ENCODE measurements at regions not wholly inside any gene's neighbourhood (a gene's known extent, or its start where the extent isn't known, plus 50 kb on each side); places are given as distances from the start of the nearest gene placed in this dataset.

DNA sequence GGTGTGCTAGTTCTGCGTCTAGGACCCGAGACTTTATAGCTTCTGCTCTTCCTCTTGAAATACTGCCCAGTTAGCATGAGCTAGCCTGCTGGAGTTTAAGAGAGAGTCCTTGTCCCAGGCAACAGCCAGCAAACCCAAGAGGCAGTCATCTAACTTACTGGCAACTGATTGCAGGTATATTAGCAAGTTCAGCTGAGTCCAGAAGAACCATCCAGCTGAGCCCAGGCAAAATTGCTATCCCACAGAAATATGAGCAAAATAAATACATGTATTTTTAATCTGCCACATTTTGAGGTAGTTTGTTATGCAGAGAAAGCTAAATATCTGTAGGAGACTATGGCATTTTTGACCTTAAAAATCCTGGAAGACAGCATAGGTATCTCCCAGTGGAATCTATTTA lies 174.4 kb upstream of the CMC1 start:
- ATAC-seq (no peak), DNase-seq (no peak)
- intact Hi-C loops (cut with micrococcal nuclease) = no loop called here

DNA sequence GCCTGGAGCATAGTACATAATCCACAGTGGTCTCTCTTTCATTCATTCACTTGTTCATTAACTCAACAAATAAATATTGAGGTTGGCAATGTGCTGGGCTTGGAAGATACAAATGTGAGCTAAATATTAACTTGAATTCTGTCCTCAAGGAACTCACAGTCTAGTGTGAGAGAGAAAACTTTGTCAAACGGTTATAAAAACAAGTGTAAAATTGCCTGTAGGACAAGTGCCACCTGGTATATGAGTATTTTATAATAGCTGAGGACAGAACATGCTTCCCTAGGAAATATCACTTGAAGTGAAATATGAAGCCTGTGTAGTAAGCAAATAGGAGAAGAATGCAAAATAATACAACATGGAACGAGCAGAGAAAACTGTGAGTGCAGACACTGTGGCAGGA lies 173.1 kb upstream of the CMC1 start:
- DNase-seq (no peak), ATAC-seq (no peak)
- intact Hi-C loops (cut with micrococcal nuclease) = no loop called here

DNA sequence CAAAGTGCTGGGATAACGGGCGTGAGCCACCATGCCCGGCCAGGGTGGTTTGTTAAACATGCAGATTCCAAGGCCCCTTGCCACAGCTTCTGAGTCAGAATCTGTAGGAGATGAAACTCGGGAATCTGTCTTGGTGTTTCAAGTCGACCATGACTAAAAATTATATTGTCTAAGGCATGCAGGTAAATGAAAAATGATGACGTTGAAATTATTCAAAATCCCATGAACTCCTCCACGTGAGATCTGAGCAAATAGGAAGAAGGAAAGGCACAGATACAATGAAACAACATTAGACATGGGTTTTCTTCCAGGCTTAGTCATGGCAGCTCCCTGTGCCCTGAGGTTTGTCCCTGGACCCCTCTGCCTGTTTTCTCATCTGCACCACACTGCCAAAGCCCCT lies 172.0 kb upstream of the CMC1 start:
- intact Hi-C loops (cut with micrococcal nuclease) = no loop called here
- ATAC-seq = no peak
- DNase-seq = no peak

DNA sequence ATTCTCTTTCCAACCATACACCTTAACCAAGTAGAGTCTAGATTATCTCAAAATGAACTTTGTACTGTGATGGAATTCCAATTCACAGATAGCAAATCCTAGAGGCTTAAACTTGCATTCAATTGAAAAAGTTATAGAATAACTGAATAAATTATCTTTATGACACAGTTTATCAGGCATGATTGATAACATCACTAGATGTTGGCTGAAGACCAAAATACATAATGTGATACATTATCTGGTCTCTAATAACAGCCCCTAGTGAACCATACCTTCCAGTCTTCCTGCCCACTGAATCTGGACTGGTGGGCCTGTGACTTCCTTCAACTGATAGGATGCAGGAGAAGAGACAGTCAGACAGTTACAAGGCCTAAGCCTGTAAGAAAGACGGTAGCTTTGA lies 165.2 kb upstream of the CMC1 start:
- no peak for DNase-seq
- no peak for ATAC-seq
- intact Hi-C loops (cut with micrococcal nuclease) = no loop called here

DNA sequence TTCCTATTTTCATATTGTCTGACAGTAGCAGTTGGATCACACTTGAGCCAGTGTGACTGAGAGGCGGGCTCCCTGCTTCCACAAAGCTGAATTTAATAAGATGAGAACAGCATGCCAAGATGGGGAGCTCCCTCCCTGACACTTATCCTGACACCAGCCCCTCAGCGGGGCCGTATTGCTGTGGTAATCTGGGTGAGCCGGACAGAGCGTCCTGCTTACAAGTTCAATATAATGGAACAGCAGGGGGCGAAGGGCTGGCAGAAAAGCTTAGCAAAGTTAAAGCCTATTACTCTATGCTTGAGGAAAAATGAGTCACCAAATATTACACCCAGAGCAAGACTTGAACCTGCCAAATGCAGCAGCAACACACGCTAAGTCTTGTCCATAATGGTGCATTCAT lies 163.8 kb upstream of the CMC1 start:
- DNase-seq (peak; percentile 30), ATAC-seq (peak; percentile 59)
- intact Hi-C loops (cut with micrococcal nuclease) = no loop called here

DNA sequence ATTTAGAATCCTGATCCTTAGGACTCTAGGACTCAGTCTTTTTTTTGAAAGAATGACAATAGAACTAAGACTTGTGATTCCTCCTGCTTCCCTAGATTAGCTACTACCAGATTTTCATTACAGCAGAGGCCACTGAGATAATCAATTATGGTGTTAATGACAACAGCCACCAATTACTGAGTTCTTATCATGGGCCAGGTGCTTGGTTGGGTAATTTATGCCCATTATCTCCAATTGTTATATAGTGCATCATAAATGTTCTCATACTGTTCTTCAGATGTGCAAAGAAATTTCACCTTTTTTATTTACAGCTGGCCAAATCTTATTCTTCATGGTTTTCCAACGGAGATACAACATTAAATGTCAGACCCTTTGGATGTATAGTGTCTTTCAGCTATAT lies 162.9 kb upstream of the CMC1 start:
- DNase-seq (no peak), ATAC-seq (no peak)
- intact Hi-C loops (cut with micrococcal nuclease) = no loop called here

DNA sequence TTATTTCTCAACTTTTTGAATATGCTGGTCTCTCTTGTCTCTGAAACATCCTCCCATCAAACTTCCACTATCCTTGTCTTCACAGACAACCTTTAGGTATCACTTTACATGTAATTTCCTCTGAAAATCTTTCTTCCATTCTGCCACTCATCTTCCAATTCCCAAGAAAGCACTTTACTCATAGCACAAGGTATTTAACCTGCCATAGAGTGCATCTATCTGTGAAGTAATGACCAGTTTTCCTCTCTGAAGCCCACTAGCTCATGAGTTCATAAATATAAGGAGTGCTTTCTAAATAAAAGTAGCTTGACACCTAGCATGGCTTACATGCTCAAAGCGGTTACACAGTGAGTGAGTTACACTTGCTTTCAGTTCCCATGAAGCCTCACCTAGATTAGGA lies 160.7 kb upstream of the CMC1 start:
- DNase-seq (no peak), ATAC-seq (no peak)
- intact Hi-C loops (cut with micrococcal nuclease) = loop anchor here (2.0 kb wide), 1 partner anchor 50 kb away; no protein-coding TSS in a partner anchor

DNA sequence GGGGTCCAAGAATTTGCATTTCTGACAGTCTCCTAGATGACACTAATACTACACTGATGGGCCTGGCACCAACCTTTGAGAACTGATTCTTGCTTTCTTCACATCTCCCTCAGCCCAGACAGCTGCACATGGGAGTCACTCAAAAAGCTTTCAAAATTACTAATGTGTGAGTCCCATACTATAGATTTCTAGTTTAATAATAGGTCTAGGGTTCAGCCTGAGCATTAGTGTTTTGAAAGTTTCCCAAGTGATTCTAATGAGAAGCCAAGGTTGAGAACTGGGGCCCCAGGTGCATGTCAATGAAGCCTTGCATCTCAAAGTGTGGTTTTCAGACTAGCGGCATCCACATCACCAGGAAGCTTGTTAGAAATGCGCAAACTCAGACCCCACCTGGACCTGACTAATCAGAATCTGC lies 159.9 kb upstream of the CMC1 start:
- intact Hi-C loops (cut with micrococcal nuclease) = loop anchor here (2.0 kb wide), 1 partner anchor 51 kb away; no protein-coding TSS in a partner anchor
- ATAC-seq (no peak), DNase-seq (no peak)

DNA sequence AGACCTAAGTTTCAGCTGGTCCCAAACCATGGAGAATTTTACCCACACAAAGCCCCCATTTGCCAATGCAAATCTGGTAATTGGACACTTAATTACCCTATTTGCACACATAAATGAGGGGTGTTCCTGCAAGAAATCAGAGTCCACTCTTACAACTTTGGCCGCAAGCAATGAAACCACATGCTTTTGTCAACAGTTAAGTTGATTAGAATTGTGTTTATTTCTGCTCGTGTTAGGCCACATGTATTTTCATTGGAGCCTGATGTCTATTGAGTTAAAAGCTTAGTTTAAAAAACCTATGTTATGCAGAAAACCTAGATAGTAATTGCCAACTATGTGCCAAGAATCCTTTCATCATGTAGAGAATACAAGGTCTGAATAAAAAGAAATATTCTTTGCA lies 153.8 kb upstream of the CMC1 start:
- ATAC-seq (no peak), DNase-seq (no peak)
- intact Hi-C loops (cut with micrococcal nuclease) = no loop called here

DNA sequence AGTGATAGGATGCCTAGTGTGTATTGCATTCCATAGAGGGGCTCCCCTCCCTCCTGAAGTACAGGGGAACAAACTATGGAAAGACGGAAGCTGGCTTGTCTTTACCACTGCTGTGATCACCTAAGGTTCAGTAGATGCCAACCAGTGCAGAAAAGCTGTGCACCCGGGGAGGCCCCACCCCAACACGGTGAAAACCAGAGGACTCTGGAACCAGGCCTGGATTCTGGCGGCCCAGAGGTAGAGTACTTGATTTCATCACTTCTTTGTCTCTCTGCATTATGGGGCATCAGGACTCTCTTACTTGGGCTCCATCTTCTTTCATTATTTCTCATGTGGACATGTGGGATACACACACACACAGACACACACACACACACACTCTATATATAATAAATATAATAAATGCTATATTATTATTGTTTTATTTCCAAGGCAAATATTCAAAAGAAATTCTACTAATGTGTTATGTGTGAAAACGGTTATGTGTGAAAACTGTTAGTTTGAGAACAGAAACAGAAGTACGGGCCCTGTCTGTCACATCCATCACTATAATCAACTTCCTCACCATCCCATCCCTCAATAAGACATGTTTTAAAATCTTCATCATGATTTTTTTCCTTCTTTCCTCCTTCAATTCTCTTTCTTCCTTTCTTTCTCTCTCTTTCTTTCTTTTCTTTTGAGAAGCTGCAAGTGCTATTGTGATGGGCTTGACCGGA lies 152.4 kb upstream of the CMC1 start:
- ATAC-seq (no peak), DNase-seq (no peak)
- intact Hi-C loops (cut with micrococcal nuclease) = no loop called here

DNA sequence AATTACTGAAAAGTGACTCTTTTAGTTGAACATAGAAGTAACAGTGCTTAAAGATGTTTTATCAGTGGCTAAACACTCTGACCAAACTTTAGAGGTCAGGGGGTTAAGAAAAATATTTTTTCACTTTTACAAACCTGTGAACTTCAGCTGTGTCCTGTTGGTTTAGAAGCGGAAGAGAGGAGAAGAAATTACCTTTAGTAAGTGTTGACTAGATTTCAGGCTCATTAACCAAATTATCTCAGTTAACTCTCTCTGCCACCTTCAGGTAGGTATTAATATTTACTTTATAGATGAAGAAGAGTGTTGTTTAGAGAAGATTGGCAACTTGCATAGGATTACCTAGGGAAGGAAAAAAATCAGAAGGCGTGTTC lies 151.9 kb upstream of the CMC1 start:
- no peak for ATAC-seq
- no peak for DNase-seq
- intact Hi-C loops (cut with micrococcal nuclease) = no loop called here

DNA sequence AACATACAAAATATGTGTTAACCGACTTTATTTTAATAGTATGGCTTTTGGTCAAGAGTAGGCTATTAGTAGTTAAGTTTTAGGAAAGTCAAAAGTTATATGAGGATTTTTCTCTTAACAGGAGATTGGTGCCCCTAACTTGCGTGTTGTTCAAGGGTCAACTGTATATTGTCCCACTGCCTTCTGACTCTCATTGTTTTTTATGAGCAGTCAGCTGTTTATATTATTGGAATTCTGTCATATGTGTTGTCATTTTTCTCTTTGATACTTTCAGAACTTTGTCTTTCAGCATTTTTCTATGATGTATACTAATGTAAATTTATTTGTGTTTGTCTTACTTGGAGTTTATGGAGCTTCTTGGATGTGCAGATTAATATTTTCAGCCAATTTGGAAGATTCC lies 142.1 kb upstream of the CMC1 start:
- ATAC-seq (no peak), DNase-seq (no peak)
- intact Hi-C loops (cut with micrococcal nuclease) = no loop called here

DNA sequence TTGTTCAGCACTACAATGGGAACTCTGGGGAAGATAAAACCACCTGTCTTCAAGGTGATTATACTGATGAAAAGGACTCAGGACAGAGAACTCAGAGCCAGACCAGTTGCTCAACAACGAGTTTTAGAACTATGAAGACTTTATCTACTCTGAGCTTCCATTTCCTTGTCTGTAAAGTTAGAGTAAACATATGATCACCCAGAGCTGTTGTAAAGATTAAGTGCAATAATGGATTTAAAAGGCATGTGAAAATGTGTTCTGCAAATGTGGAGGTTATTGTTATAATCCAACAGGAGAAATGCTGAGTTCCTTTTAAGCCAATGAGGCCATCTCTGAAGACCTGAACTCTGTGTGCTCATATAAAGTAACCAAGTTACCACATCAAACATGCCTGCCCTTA lies 139.7 kb upstream of the CMC1 start:
- intact Hi-C loops (cut with micrococcal nuclease) = no loop called here
- ATAC-seq = no peak

DNA sequence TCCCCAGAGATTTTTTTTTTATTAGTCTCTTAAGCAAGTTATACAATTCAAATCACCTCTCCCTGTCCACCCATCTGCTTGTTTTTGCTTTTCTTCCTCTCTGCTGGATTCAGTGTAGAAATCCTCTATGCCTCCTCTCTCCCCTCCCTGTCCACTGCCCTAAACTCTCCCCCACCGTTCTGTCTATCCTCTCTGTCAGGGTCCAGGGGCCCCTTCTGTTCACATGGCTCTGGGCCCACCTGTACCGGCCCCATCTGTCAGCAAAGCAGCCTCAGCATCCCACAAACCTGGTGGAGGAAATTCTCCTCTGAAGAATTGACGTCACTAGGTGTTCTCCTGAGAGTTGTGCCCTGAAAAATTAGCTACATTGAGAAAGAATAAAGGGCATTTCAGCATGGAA lies 137.6 kb upstream of the CMC1 start:
- no peak for ATAC-seq
- intact Hi-C loops (cut with micrococcal nuclease) = no loop called here
- no peak for DNase-seq

More for the DNA sequence above, 139.7 kb upstream of the CMC1 start:
- no peak for DNase-seq

DNA sequence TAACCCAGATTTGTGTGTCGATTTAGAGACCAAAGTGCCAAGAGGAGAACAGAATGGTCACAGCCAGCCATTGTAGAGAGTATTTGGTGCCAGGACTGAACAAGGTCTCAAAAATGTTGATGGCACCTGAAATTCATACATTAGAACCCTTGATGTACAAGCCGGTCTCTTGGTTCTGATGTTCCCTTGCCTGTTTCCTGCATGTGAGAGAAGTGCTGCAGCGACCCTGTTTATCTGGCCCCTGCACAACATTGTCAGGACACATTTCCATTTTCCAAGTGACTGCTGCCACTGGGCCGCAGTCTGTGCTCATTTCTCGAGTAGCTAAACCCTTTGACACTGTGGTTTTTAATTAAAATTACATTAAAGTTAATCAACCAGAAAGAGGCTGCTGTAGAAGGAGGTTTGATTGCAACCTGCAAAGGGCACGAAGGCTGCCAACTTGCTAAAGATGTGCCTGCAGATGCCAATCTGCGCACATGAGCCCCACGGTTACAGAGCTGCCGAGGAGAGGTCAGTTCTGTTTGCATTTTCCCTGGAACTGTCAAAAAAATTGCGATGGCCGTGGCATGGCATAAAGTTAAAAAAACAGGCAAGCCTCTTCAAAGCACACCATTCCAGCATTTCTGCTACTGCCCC lies 136.4 kb upstream of the CMC1 start:
- DNase-seq (peak; percentile 11), ATAC-seq (no peak)
- intact Hi-C loops (cut with micrococcal nuclease) = no loop called here

DNA sequence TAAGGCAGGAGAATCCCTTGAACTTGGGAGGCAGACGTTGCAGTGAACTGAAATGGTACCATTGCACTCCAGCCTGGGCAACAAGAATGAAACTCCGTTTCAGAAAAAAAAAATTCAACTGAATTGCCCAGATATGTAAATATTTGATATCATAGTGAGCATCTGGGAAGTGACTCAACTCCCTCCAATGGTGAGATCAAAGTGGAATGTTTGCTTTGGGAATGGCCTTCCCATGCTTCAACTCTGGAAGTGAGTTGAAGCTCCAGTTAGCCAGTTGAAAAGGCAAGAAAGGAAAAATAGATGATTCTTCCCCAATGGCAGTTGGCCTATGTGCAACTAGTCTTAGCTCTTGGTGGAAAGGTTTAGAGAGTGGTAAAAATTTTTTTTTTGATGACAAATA lies 131.6 kb upstream of the CMC1 start:
- intact Hi-C loops (cut with micrococcal nuclease) = no loop called here
- ATAC-seq = no peak
- DNase-seq = no peak

DNA sequence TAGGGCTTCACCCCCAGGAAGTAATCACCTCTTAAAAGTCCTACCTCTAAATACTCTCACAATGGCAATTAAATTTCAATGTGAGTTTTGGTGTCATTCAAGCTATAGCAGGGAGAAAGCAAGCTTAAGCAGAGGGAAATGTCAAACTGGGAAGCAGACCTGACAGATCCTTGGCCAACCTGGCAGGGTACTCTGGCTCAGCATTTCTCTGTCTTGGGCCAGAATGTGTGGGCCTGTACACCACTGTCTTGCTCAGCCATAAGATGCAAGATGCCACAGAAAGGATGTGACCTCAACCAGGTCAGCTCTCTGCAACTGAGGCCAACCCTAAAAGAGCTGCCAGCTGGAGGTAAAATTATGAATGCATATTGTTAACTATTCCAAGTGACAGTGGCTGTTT lies 130.6 kb upstream of the CMC1 start:
- intact Hi-C loops (cut with micrococcal nuclease) = no loop called here
- DNase-seq = no peak
- ATAC-seq = no peak

DNA sequence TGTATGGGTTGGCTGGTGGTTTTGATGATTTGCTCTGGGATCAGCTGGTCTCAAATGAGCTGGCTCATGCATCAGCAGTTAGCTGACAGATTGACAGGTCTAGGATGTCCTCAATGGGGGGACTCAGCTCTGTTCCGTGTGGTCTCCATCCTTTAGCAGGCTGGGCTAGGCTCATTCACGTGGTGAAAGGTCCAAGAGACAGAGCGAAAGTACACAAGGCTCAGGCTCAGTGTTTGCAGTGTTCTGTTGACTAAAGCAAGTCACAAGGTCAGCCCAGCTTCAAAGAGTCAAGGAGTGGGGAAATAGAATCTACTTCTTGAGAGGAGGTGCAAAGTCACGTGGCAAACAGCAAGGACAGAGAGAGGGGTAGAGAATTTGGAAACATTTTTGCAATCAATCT lies 126.5 kb upstream of the CMC1 start:
- no peak for ATAC-seq
- intact Hi-C loops (cut with micrococcal nuclease) = no loop called here

DNA sequence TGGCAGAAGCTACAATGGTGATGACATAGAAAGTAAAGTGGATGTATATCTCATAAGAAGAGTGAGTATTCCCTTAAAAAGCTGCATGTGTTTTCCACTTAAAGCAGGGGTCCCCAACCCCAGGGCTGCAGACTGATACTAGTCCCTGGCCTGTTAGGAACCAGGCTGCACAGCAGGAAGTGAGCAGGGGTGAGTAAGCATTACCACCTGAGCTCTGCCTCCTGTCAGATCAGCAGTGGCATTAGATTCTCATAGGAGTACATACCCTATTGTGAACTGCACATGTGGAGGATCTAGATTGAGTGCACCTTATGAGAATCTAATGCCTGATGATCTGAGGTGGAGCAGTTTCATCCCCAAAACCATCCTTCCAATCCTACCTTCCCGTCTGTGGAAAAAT lies 126.1 kb upstream of the CMC1 start:
- ATAC-seq (no peak), DNase-seq (no peak)

More for the DNA sequence above, 126.5 kb upstream of the CMC1 start:
- DNase-seq = no peak

DNA sequence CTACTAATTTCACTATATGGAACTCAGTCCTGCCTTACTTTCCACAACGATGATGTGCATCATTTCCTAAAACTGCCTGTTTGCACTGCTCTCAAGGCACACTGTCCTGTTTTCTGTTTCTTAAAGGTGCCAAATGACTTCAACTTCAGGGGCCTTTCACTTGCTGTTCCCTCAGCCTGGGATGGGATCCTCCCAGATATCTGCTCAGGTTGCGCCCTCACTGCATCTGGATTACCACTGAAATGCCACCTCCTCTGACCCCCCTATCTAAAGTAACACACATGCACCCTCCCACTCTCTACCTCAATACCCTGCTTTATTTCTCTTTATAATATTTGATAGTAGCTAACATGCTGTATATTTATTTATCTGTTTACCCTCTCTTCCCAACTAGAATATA lies 123.8 kb upstream of the CMC1 start:
- intact Hi-C loops (cut with micrococcal nuclease) = no loop called here
- DNase-seq (no peak), ATAC-seq (no peak)

More for the DNA sequence above, 126.1 kb upstream of the CMC1 start:
- intact Hi-C loops (cut with micrococcal nuclease) = no loop called here

DNA sequence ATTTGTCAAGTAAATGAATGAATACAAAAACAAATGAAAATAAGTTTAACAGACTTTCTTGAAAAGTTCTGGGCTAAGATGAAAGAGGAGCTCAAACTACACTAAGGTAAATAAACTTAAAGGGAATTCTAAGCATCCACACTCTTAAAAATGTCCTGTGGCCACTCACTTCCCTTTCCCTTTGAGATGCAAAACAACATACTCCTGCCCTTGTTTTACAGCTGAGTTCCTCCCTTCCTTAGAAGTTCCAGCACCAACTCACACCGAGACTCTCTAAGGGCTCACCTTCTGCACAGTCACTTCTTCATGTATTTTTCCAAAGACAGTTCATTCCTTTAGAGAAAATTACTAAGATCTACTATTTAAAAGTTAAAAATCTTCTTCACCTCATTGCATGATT lies 123.3 kb upstream of the CMC1 start:
- DNase-seq (no peak), ATAC-seq (no peak)
- intact Hi-C loops (cut with micrococcal nuclease) = no loop called here
